DND-41 (cell line): ENCODE measurements at regions not wholly inside any gene's neighbourhood (a gene's known extent, or its start where the extent isn't known, plus 50 kb on each side); places are given as distances from the start of the nearest gene placed in this dataset.

Experiments
- EZH2 ChIP-seq: IDR thresholded peaks from 3 replicates; pipeline ENCODE4 v1.6.1; 2012; ENCODE audit warnings: borderline replicate concordance, low read depth, mild to moderate bottlenecking, moderate library complexity, low read length, inconsistent platforms; ENCODE audit not compliant: severe bottlenecking
- TF ChIP-seq, protein P1 (sequence below): IDR thresholded peaks from 2 replicates; pipeline ENCODE4 v1.5.1; 2012; ENCODE audit warnings: borderline replicate concordance, low read length, moderate library complexity, mild to moderate bottlenecking; ENCODE audit not compliant: poor library complexity, severe bottlenecking; ENCODE audit errors: extremely low read depth

- TF ChIP-seq, protein P1, sequence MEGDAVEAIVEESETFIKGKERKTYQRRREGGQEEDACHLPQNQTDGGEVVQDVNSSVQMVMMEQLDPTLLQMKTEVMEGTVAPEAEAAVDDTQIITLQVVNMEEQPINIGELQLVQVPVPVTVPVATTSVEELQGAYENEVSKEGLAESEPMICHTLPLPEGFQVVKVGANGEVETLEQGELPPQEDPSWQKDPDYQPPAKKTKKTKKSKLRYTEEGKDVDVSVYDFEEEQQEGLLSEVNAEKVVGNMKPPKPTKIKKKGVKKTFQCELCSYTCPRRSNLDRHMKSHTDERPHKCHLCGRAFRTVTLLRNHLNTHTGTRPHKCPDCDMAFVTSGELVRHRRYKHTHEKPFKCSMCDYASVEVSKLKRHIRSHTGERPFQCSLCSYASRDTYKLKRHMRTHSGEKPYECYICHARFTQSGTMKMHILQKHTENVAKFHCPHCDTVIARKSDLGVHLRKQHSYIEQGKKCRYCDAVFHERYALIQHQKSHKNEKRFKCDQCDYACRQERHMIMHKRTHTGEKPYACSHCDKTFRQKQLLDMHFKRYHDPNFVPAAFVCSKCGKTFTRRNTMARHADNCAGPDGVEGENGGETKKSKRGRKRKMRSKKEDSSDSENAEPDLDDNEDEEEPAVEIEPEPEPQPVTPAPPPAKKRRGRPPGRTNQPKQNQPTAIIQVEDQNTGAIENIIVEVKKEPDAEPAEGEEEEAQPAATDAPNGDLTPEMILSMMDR, result no peak
- TF ChIP-seq EZH2, result no peak
These were observed 214.3 kb downstream of the C9orf50 start for GRCh38 chr9:129406278-129407225.
